ENCODE measurements at regions not wholly inside any gene's neighbourhood (a gene's known extent, or its start where the extent isn't known, plus 50 kb on each side); places are given as distances from the start of the nearest gene placed in this dataset.
"Not testable (repeated sequence)": the region's sequence is repeated elsewhere in the genome, so short reads cannot be mapped to it uniquely, and the experiment has no call there.

GRCh38 chr9:18260521-18260920, 213.4 kb upstream of the ADAMTSL1 start:
- H3K36me3 Mint-ChIP-seq (ENCODE audit: low read depth), result no peaks in the 10 kb centered on the region
- ChIA-PET POLR2A (no interaction called here), CTCF (interaction anchor here (0.7 kb wide), 1 partner anchor 17 kb away, joined by 3 read pairs; no protein-coding TSS in a partner anchor)
- no peaks in the 10 kb centered on the region for H3K4me1 Mint-ChIP-seq
- H3K9me3 Mint-ChIP-seq, result no peaks in the 10 kb centered on the region
- peaks cover 10% of the 10 kb centered on the region for H3K27me3 Mint-ChIP-seq
- no peak overlapping the region for H3K4me3 Mint-ChIP-seq
- H3K27ac Mint-ChIP-seq, result no peak overlapping the region
- DNase-seq, result no peak

- H3K9me3 Mint-ChIP-seq, result no peaks in the 10 kb centered on the region
- CTCF ChIA-PET, result no interaction called here
- no peak overlapping the region for H3K27ac Mint-ChIP-seq
- no peaks in the 10 kb centered on the region for H3K36me3 Mint-ChIP-seq (ENCODE audit: low read depth)
- H3K4me3 Mint-ChIP-seq, result no peak overlapping the region
- POLR2A ChIA-PET, result no interaction called here
- peaks cover 3% of the 10 kb centered on the region for H3K27me3 Mint-ChIP-seq
- H3K4me1 Mint-ChIP-seq, result no peaks in the 10 kb centered on the region
- DNase-seq, result no peak
These were observed 212.8 kb upstream of the ADAMTSL1 start for GRCh38 chr9:18261181-18261580.

GRCh38 chr9:18263377-18263776, 210.6 kb upstream of the ADAMTSL1 start:
- CTCF ChIA-PET, result no interaction called here
- peaks cover 2% of the 10 kb centered on the region for H3K27me3 Mint-ChIP-seq
- POLR2A ChIA-PET, result no interaction called here
- no peaks in the 10 kb centered on the region for H3K9me3 Mint-ChIP-seq
- no peak overlapping the region for H3K4me3 Mint-ChIP-seq
- H3K27ac Mint-ChIP-seq, result no peak overlapping the region
- no peaks in the 10 kb centered on the region for H3K4me1 Mint-ChIP-seq
- DNase-seq, result no peak
- H3K36me3 Mint-ChIP-seq (ENCODE audit: low read depth), result no peaks in the 10 kb centered on the region

GRCh38 chr9:18268381-18268780, 205.6 kb upstream of the ADAMTSL1 start:
- Mint-ChIP-seq H3K27me3 (peaks cover 2% of the 10 kb centered on the region), H3K4me1 (no peaks in the 10 kb centered on the region), H3K9me3 (no peaks in the 10 kb centered on the region), H3K27ac (no peak overlapping the region), H3K4me3 (no peak overlapping the region), H3K36me3 (ENCODE audit: low read depth) (no peaks in the 10 kb centered on the region)
- DNase-seq, result no peak
- CTCF ChIA-PET, result no interaction called here
- POLR2A ChIA-PET, result no interaction called here

- POLR2A ChIA-PET, result no interaction called here
- no peaks in the 10 kb centered on the region for H3K9me3 Mint-ChIP-seq
- H3K36me3 Mint-ChIP-seq (ENCODE audit: low read depth), result no peaks in the 10 kb centered on the region
- DNase-seq, result no peak
- no peak overlapping the region for H3K27ac Mint-ChIP-seq
- CTCF ChIA-PET, result no interaction called here
- H3K4me3 Mint-ChIP-seq, result no peak overlapping the region
- no peaks in the 10 kb centered on the region for H3K4me1 Mint-ChIP-seq
- peaks cover 2% of the 10 kb centered on the region for H3K27me3 Mint-ChIP-seq
These were observed 204.4 kb upstream of the ADAMTSL1 start for GRCh38 chr9:18269561-18269960.

GRCh38 chr9:18274693-18275092, 199.3 kb upstream of the ADAMTSL1 start:
- no peak overlapping the region for H3K27ac Mint-ChIP-seq
- no peak for DNase-seq
- H3K4me3 Mint-ChIP-seq, result no peak overlapping the region
- H3K27me3 Mint-ChIP-seq, result no peaks in the 10 kb centered on the region
- H3K36me3 Mint-ChIP-seq (ENCODE audit: low read depth), result no peaks in the 10 kb centered on the region
- H3K4me1 Mint-ChIP-seq, result no peaks in the 10 kb centered on the region
- ChIA-PET POLR2A (no interaction called here), CTCF (no interaction called here)
- no peaks in the 10 kb centered on the region for H3K9me3 Mint-ChIP-seq

- no peaks in the 10 kb centered on the region for H3K9me3 Mint-ChIP-seq
These were observed 198.5 kb upstream of the ADAMTSL1 start for GRCh38 chr9:18275313-18275990.

GRCh38 chr9:18281291-18281690, 192.7 kb upstream of the ADAMTSL1 start:
- Mint-ChIP-seq H3K9me3 (no peaks in the 10 kb centered on the region), H3K27ac (no peak overlapping the region), H3K27me3 (no peaks in the 10 kb centered on the region), H3K4me1 (no peaks in the 10 kb centered on the region), H3K36me3 (ENCODE audit: low read depth) (no peaks in the 10 kb centered on the region), H3K4me3 (no peak overlapping the region)
- no peak for DNase-seq
- POLR2A ChIA-PET, result no interaction called here
- CTCF ChIA-PET, result no interaction called here

More at GRCh38 chr9:18275313-18275990, 198.5 kb upstream of the ADAMTSL1 start:
- no peak overlapping the region for H3K4me3 Mint-ChIP-seq
- POLR2A ChIA-PET, result no interaction called here
- H3K27me3 Mint-ChIP-seq, result no peaks in the 10 kb centered on the region
- DNase-seq, result no peak
- no peaks in the 10 kb centered on the region for H3K36me3 Mint-ChIP-seq (ENCODE audit: low read depth)
- H3K4me1 Mint-ChIP-seq, result no peaks in the 10 kb centered on the region
- CTCF ChIA-PET, result no interaction called here
- H3K27ac Mint-ChIP-seq, result no peak overlapping the region

- ChIA-PET CTCF (no interaction called here), POLR2A (no interaction called here)
- no peak for DNase-seq
- no peaks in the 10 kb centered on the region for H3K9me3 Mint-ChIP-seq
- no peak overlapping the region for H3K27ac Mint-ChIP-seq
- H3K4me3 Mint-ChIP-seq, result no peak overlapping the region
- H3K27me3 Mint-ChIP-seq, result no peaks in the 10 kb centered on the region
- no peaks in the 10 kb centered on the region for H3K36me3 Mint-ChIP-seq (ENCODE audit: low read depth)
- no peaks in the 10 kb centered on the region for H3K4me1 Mint-ChIP-seq
These were observed 179.7 kb upstream of the ADAMTSL1 start for GRCh38 chr9:18294229-18294628.

- CTCF ChIA-PET, result no interaction called here
- no peak for DNase-seq
- H3K27ac Mint-ChIP-seq, result no peak overlapping the region
- no peak overlapping the region for H3K4me3 Mint-ChIP-seq
- H3K36me3 Mint-ChIP-seq (ENCODE audit: low read depth), result no peaks in the 10 kb centered on the region
- no peaks in the 10 kb centered on the region for H3K9me3 Mint-ChIP-seq
- no peaks in the 10 kb centered on the region for H3K4me1 Mint-ChIP-seq
- H3K27me3 Mint-ChIP-seq, result no peaks in the 10 kb centered on the region
- POLR2A ChIA-PET, result no interaction called here
These were observed 177.3 kb upstream of the ADAMTSL1 start for GRCh38 chr9:18296702-18297055.

- Mint-ChIP-seq H3K4me3 (no peak overlapping the region), H3K36me3 (ENCODE audit: low read depth) (no peaks in the 10 kb centered on the region), H3K27me3 (no peaks in the 10 kb centered on the region), H3K27ac (no peak overlapping the region), H3K4me1 (no peaks in the 10 kb centered on the region), H3K9me3 (no peaks in the 10 kb centered on the region)
- ChIA-PET POLR2A (no interaction called here), CTCF (no interaction called here)
- DNase-seq, result no peak
These were observed 176.7 kb upstream of the ADAMTSL1 start for GRCh38 chr9:18297056-18297841.

GRCh38 chr9:18299449-18299848, 174.5 kb upstream of the ADAMTSL1 start:
- Mint-ChIP-seq H3K36me3 (ENCODE audit: low read depth) (no peaks in the 10 kb centered on the region), H3K27me3 (no peaks in the 10 kb centered on the region), H3K9me3 (no peaks in the 10 kb centered on the region), H3K4me1 (no peaks in the 10 kb centered on the region), H3K27ac (no peak overlapping the region), H3K4me3 (no peak overlapping the region)
- no peak for DNase-seq
- ChIA-PET CTCF (no interaction called here), POLR2A (no interaction called here)

GRCh38 chr9:18305167-18305806, 168.7 kb upstream of the ADAMTSL1 start:
- H3K27ac Mint-ChIP-seq; DNase-seq; H3K36me3 Mint-ChIP-seq (ENCODE audit: low read depth); H3K9me3 Mint-ChIP-seq; H3K4me1 Mint-ChIP-seq; CTCF ChIA-PET; H3K4me3 Mint-ChIP-seq; H3K27me3 Mint-ChIP-seq; POLR2A ChIA-PET: not testable (repeated sequence)

GRCh38 chr9:18314316-18314715, 159.6 kb upstream of the ADAMTSL1 start:
- CTCF ChIA-PET, result no interaction called here
- Mint-ChIP-seq H3K4me1 (no peaks in the 10 kb centered on the region), H3K36me3 (ENCODE audit: low read depth) (no peaks in the 10 kb centered on the region), H3K27me3 (no peaks in the 10 kb centered on the region), H3K4me3 (no peak overlapping the region), H3K27ac (no peak overlapping the region), H3K9me3 (peaks cover 2% of the 10 kb centered on the region)
- no peak for DNase-seq
- POLR2A ChIA-PET, result no interaction called here
